ENCODE measurements at regions not wholly inside any gene's neighbourhood (a gene's known extent, or its start where the extent isn't known, plus 50 kb on each side); places are given as distances from the start of the nearest gene placed in this dataset.

- TF ChIP-seq, protein P1, sequence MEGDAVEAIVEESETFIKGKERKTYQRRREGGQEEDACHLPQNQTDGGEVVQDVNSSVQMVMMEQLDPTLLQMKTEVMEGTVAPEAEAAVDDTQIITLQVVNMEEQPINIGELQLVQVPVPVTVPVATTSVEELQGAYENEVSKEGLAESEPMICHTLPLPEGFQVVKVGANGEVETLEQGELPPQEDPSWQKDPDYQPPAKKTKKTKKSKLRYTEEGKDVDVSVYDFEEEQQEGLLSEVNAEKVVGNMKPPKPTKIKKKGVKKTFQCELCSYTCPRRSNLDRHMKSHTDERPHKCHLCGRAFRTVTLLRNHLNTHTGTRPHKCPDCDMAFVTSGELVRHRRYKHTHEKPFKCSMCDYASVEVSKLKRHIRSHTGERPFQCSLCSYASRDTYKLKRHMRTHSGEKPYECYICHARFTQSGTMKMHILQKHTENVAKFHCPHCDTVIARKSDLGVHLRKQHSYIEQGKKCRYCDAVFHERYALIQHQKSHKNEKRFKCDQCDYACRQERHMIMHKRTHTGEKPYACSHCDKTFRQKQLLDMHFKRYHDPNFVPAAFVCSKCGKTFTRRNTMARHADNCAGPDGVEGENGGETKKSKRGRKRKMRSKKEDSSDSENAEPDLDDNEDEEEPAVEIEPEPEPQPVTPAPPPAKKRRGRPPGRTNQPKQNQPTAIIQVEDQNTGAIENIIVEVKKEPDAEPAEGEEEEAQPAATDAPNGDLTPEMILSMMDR (IDR thresholded peaks at IDR 0.05; ENCODE audit: low read depth, low read length), result no peak
- H3K4me3 ChIP-seq (ENCODE audit: low read depth, low read length), result no peak overlapping the region
- DNase-seq (ENCODE audit: low read depth, low spot score), result no peak
- in situ Hi-C loops (cut with HindIII; ENCODE audit: low sequenced_read_pairs), result no loop called here
These were observed 130.0 kb upstream of the VEPH1 start for GRCh38 chr3:157633241-157633640.

DNA sequence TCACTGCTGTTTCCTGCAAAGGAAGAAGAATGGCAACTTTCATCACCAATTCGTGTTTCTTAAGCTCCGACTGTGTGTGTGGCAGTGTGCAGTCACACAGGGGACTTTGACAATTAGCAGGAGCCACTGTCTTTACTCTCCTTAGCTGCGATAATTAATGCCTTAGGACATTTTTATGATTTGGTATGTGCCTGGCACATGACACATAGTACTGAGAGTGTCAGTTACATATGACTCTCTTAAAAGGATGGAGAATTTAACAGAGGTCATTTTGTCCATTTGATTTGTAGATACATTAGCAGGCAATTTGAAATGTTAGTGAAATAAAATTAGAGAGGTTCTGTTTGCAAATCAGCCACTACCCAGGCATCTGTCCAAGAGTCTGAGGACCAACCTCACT is 128.9 kb upstream of the VEPH1 start:
- no peak for DNase-seq (ENCODE audit: low read depth, low spot score)

DNA sequence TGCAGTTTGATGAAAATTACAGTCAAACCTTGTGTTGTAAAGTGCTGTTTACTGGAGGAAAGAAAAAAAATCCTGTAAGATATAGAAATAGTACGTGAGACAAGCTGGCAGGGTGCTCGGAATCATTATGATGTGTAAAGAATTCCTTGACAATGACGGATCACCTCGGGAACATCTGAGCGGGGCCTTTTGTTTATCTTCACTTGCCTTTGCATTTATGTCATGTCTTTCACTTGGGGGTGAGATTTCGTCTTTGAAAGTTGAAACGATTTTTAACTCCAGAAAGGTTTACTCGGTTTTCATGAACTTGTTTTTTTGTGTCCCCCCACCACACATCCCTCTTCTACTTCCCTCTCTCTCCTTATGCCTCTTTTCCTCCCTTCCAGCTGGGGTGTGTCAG is 128.3 kb upstream of the VEPH1 start:
- TF ChIP-seq, protein P1 (IDR thresholded peaks at IDR 0.05; ENCODE audit: low read depth, low read length), result no peak
- DNase-seq (ENCODE audit: low read depth, low spot score), result no peak
- no peak overlapping the region for H3K4me3 ChIP-seq (ENCODE audit: low read depth, low read length)
- in situ Hi-C loops (cut with HindIII; ENCODE audit: low sequenced_read_pairs), result no loop called here

More for the DNA sequence above, 128.9 kb upstream of the VEPH1 start:
- in situ Hi-C loops (cut with HindIII; ENCODE audit: low sequenced_read_pairs), result no loop called here
- TF ChIP-seq, protein P1 (IDR thresholded peaks at IDR 0.05; ENCODE audit: low read depth, low read length), result no peak
- H3K4me3 ChIP-seq (ENCODE audit: low read depth, low read length), result no peak overlapping the region

GRCh38 chr3:157626817-157627216 is 123.6 kb upstream of the VEPH1 start:
- H3K4me3 ChIP-seq (ENCODE audit: low read depth, low read length), result no peak overlapping the region
- TF ChIP-seq, protein P1 (IDR thresholded peaks at IDR 0.05; ENCODE audit: low read depth, low read length), result no peak
- DNase-seq (ENCODE audit: low read depth, low spot score), result no peak
- in situ Hi-C loops (cut with HindIII; ENCODE audit: low sequenced_read_pairs), result no loop called here

DNA sequence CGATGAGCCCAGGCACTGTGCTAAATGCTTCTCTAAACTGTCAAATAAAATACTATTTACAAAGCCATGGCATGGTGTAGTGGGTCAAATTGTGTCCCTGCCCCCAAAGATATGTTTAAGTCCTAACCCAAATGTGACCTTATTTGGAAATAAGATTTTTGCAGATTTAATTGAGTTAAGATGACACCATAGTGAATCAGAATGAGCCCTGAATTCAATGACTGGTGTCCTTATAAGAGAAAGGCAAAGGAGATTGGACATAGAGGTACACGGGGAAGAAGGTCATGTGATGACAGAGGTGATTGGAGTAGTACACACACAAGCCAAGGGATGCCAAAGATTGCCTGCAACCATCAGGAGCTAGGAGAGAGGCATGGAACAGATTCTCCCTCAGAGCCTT is 121.6 kb upstream of the VEPH1 start:
- TF ChIP-seq, protein P1 (IDR thresholded peaks at IDR 0.05; ENCODE audit: low read depth, low read length), result no peak
- no peak for DNase-seq (ENCODE audit: low read depth, low spot score)
- no peak overlapping the region for H3K4me3 ChIP-seq (ENCODE audit: low read depth, low read length)
- in situ Hi-C loops (cut with HindIII; ENCODE audit: low sequenced_read_pairs), result no loop called here

DNA sequence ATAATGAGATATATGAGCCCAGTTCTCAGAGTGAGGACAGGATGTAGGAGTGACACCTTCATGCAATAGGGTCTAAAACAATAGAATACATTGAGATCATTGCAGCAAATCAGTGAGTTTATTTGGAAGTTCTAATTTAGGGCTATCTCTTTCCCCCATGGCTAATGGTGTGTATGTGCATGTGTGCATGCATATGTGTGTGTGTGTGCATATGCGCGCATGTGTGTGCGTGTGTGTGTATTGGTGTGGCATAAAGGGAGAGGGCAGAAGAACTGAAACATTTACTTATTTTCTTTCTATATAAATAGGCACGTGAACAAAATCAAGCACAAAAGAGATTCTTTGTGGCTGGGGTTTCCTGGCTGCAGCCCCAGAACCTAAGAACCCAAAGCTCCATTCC is 115.7 kb upstream of the VEPH1 start:
- DNase-seq (ENCODE audit: low read depth, low spot score), result no peak
- in situ Hi-C loops (cut with HindIII; ENCODE audit: low sequenced_read_pairs), result no loop called here
- TF ChIP-seq, protein P1 (IDR thresholded peaks at IDR 0.05; ENCODE audit: low read depth, low read length), result no peak
- no peak overlapping the region for H3K4me3 ChIP-seq (ENCODE audit: low read depth, low read length)
